CD14-positive monocyte (primary cell): ENCODE measurements at regions not wholly inside any gene's neighbourhood (a gene's known extent, or its start where the extent isn't known, plus 50 kb on each side); places are given as distances from the start of the nearest gene placed in this dataset.

ENCODE experiments used
- DNase-seq, 3 donors: peaks; one replicate each; pipeline ENCODE4 v3.0.0-alpha.2; 2011 to 2022
- H2AFZ ChIP-seq: 2 replicates; pipeline ENCODE4 v1.6.0; 2012; ENCODE audit warnings: mild to moderate bottlenecking, low read depth, low read length, inconsistent platforms; ENCODE audit not compliant: insufficient read depth, poor library complexity, severe bottlenecking
- H3K27ac ChIP-seq, 2 donors: 1 replicate in 1 of 2; 2 replicates in 1 of 2; pipeline ENCODE4 v1.5.1; 2012 to 2013; ENCODE audit warnings: low read length in 2 of 2, control low read depth in 1 of 2, inconsistent platforms in 1 of 2, low read depth in 1 of 2, mild to moderate bottlenecking in 1 of 2
- H3K27me3 ChIP-seq, 2 donors: one replicate each; pipeline versions ENCODE4 v1.6.0 to v1.6.1; 2011 to 2013; ENCODE audit warnings: low read length in 2 of 2; ENCODE audit not compliant: control insufficient read depth in 2 of 2, insufficient read depth in 2 of 2
- H3K36me3 ChIP-seq, 2 donors: replicated peaks in 1 of 2; 1 replicate in 1 of 2; 2 replicates in 1 of 2; pipeline versions ENCODE4 v1.5.1 to v1.6.1; 2012 to 2013; ENCODE audit warnings: low read length in 2 of 2, control low read depth in 1 of 2, inconsistent platforms in 1 of 2, mild to moderate bottlenecking in 1 of 2; ENCODE audit not compliant: insufficient read depth in 2 of 2, control insufficient read depth in 1 of 2
- H3K4me1 ChIP-seq, 2 donors: 1 replicate in 1 of 2; 2 replicates in 1 of 2; pipeline versions ENCODE4 v1.5.1 to v1.6.1; 2012 to 2013; ENCODE audit warnings: low read length in 2 of 2, control low read depth in 1 of 2, inconsistent platforms in 1 of 2, mild to moderate bottlenecking in 1 of 2, moderate library complexity in 1 of 2; ENCODE audit not compliant: insufficient read depth in 2 of 2, control insufficient read depth in 1 of 2
- H3K4me2 ChIP-seq: replicated peaks from 2 replicates; pipeline ENCODE3; 2012; ENCODE audit warnings: low read length, moderate library complexity, mild to moderate bottlenecking; ENCODE audit not compliant: poor library complexity, severe bottlenecking; ENCODE audit errors: extremely low read depth
- H3K4me3 ChIP-seq, 3 experiments: fragments of 200-600 bp in 1 of 3; sonication (generic) in 1 of 3; replicated peaks in 1 of 3; 1 replicate in 2 of 3; 2 replicates in 1 of 3; pipeline ENCODE4 v1.5.1; 2011 to 2013; ENCODE audit warnings: low read length in 3 of 3, mild to moderate bottlenecking in 3 of 3, control low read depth in 2 of 3, low read depth in 2 of 3, inconsistent platforms in 1 of 3, moderate library complexity in 1 of 3
- H3K79me2 ChIP-seq: 2 replicates; pipeline ENCODE4 v1.6.0; 2012; ENCODE audit warnings: mild to moderate bottlenecking, control low read depth, inconsistent platforms, low read length, moderate library complexity; ENCODE audit not compliant: insufficient read depth
- H3K9ac ChIP-seq: 2 replicates; pipeline ENCODE4 v1.6.0; 2017; ENCODE audit warnings: low read length, mild to moderate bottlenecking; ENCODE audit not compliant: insufficient read depth, poor library complexity, severe bottlenecking
- H3K9me3 ChIP-seq, 2 donors: replicated peaks in 1 of 2; 1 replicate in 1 of 2; 2 replicates in 1 of 2; pipeline versions ENCODE4 v1.5.1 to v1.6.1; 2012 to 2013; ENCODE audit warnings: low read length in 2 of 2, control low read depth in 1 of 2; ENCODE audit not compliant: control insufficient read depth in 1 of 2, insufficient read depth in 1 of 2
- H4K20me1 ChIP-seq: 2 replicates; pipeline ENCODE4 v1.6.0; 2012; ENCODE audit warnings: mild to moderate bottlenecking, low read length, control low read depth, moderate library complexity; ENCODE audit not compliant: insufficient read depth
- H3K27ac Mint-ChIP-seq, 7 donors: one replicate each; pipeline ENCODE4 v1.8.0; 2020; ENCODE audit warnings: mild to moderate bottlenecking in 7 of 7, mixed read lengths in 7 of 7, moderate library complexity in 6 of 7, inconsistent platforms in 2 of 7
- H3K27me3 Mint-ChIP-seq, 3 donors: one replicate each; pipeline ENCODE4 v1.8.0; 2021 to 2022; ENCODE audit warnings: low read depth in 3 of 3, mild to moderate bottlenecking in 3 of 3, mixed read lengths in 3 of 3, moderate library complexity in 3 of 3, inconsistent platforms in 1 of 3
- H3K36me3 Mint-ChIP-seq, 2 donors: one replicate each; pipeline ENCODE4 v1.8.0; 2020; ENCODE audit warnings: mixed read lengths in 2 of 2, inconsistent platforms in 1 of 2, mild to moderate bottlenecking in 1 of 2
- H3K4me1 Mint-ChIP-seq: one replicate; pipeline ENCODE4 v1.8.0; 2020; ENCODE audit warnings: mild to moderate bottlenecking, mixed read lengths
- H3K4me3 Mint-ChIP-seq, 2 donors: one replicate each; pipeline ENCODE4 v1.8.0; 2020; ENCODE audit warnings: mild to moderate bottlenecking in 2 of 2, mixed read lengths in 2 of 2, moderate library complexity in 1 of 2
- H3K9me3 Mint-ChIP-seq, 7 donors: one replicate each; pipeline ENCODE4 v1.8.0; 2020 to 2022; ENCODE audit warnings: mixed read lengths in 7 of 7, mild to moderate bottlenecking in 6 of 7, moderate library complexity in 6 of 7, inconsistent platforms in 2 of 7
- WGBS: methylation state at CpG from one replicate; pipeline ENCODE4 v1.1.5; 2013; ENCODE audit warnings: missing lambda C conversion rate; ENCODE audit not compliant: insufficient coverage; 5-methylcytosine and 5-hydroxymethylcytosine counted together
- intact Hi-C, 2 donors: fragments of 100-400 bp; cut with micrococcal nuclease; formaldehyde crosslinking; loops; one replicate each; pipeline versions ENCODE4 v1.15.0 to v1.15.1; 2023
- TF ChIP-seq, protein P1 (sequence below): fragments of 200-600 bp; IDR thresholded peaks from one replicate; pipeline ENCODE4 v1.8.0; 2022; ENCODE audit warnings: antibody characterized with exemption, mild to moderate bottlenecking

DNA sequence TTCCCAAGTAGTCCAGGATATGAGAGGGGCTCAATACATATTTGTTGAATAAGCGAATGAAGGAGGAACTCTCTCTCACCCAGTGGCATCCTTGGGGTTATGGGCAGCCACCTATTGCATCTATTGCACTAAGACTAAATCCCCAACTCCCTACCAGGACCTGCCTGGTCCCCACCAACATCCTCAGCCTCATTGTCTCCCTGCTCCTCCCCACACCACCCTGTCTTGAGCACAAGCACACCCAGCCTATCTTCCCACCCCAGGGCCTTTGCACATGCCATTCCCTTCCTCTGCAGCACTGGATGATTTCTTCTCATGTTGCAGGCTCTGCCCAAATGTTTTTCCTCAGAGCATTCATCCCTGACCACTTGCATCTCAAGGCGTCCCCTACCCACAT, 133.8 kb downstream of the BARX1 start:
- Histone ChIP-seq H3K4me3 (no peak overlapping the region), H4K20me1 (no peaks in the 10 kb centered on the region), H3K27ac (no peak overlapping the region), H3K36me3 (no peaks in the 10 kb centered on the region), H3K9ac (no peak overlapping the region), H3K27me3 (peaks cover 0 to 11% of the 10 kb centered on the region in 2 donors), H3K4me1 (no peaks in the 10 kb centered on the region), H2AFZ (no peak overlapping the region), H3K9me3 (peaks cover 0 to 5% of the 10 kb centered on the region in 2 donors), H3K4me2 (no peak overlapping the region), H3K79me2 (no peaks in the 10 kb centered on the region)
- intact Hi-C loops = no loop called here
- TF ChIP-seq, protein P1, sequence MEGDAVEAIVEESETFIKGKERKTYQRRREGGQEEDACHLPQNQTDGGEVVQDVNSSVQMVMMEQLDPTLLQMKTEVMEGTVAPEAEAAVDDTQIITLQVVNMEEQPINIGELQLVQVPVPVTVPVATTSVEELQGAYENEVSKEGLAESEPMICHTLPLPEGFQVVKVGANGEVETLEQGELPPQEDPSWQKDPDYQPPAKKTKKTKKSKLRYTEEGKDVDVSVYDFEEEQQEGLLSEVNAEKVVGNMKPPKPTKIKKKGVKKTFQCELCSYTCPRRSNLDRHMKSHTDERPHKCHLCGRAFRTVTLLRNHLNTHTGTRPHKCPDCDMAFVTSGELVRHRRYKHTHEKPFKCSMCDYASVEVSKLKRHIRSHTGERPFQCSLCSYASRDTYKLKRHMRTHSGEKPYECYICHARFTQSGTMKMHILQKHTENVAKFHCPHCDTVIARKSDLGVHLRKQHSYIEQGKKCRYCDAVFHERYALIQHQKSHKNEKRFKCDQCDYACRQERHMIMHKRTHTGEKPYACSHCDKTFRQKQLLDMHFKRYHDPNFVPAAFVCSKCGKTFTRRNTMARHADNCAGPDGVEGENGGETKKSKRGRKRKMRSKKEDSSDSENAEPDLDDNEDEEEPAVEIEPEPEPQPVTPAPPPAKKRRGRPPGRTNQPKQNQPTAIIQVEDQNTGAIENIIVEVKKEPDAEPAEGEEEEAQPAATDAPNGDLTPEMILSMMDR = no peak
- DNase-seq = no peak
- H3K9me3 Mint-ChIP-seq = peaks cover 4 to 13% (median 8%) of the 10 kb centered on the region in 7 donors
- 100% methylated on average over 1 of the region's 2 CpGs for WGBS
- H3K4me3 Mint-ChIP-seq = no peak overlapping the region
- no peaks in the 10 kb centered on the region for H3K36me3 Mint-ChIP-seq
- peaks cover 13 to 29% (median 24%) of the 10 kb centered on the region in 3 donors for H3K27me3 Mint-ChIP-seq
- H3K4me1 Mint-ChIP-seq = no peaks in the 10 kb centered on the region
- H3K27ac Mint-ChIP-seq = no peak overlapping the region

GRCh38 chr9:93820667-93821306, 134.4 kb downstream of the BARX1 start:
- Histone ChIP-seq H3K27me3 (peaks cover 0 to 5% of the 10 kb centered on the region in 2 donors), H3K36me3 (no peaks in the 10 kb centered on the region), H3K9ac (no peak overlapping the region), H3K4me1 (no peaks in the 10 kb centered on the region), H3K4me3 (no peak overlapping the region), H3K4me2 (no peak overlapping the region), H3K79me2 (no peaks in the 10 kb centered on the region), H4K20me1 (no peaks in the 10 kb centered on the region), H3K27ac (no peak overlapping the region), H3K9me3 (peaks cover 0 to 5% of the 10 kb centered on the region in 2 donors), H2AFZ (no peak overlapping the region)
- intact Hi-C loops = no loop called here
- Mint-ChIP-seq H3K4me3 (no peak overlapping the region), H3K27ac (no peak overlapping the region), H3K36me3 (no peaks in the 10 kb centered on the region), H3K27me3 (peaks cover 8 to 27% (median 19%) of the 10 kb centered on the region in 3 donors), H3K4me1 (no peaks in the 10 kb centered on the region), H3K9me3 (peaks cover 4 to 13% (median 6%) of the 10 kb centered on the region in 7 donors)
- WGBS = 60% methylated on average over 6 of the region's 6 CpGs
- no peak for DNase-seq
- TF ChIP-seq, protein P1 = no peak
